Islet precursor cell (in vitro differentiated cells): ENCODE measurements at regions not wholly inside any gene's neighbourhood (a gene's known extent, or its start where the extent isn't known, plus 50 kb on each side); places are given as distances from the start of the nearest gene placed in this dataset.
"Not testable (repeated sequence)": the region's sequence is repeated elsewhere in the genome, so short reads cannot be mapped to it uniquely, and the experiment has no call there.

Experiments
- DNase-seq: peaks from one replicate; pipeline ENCODE4 v3.0.0-alpha.2; 2018

DNA sequence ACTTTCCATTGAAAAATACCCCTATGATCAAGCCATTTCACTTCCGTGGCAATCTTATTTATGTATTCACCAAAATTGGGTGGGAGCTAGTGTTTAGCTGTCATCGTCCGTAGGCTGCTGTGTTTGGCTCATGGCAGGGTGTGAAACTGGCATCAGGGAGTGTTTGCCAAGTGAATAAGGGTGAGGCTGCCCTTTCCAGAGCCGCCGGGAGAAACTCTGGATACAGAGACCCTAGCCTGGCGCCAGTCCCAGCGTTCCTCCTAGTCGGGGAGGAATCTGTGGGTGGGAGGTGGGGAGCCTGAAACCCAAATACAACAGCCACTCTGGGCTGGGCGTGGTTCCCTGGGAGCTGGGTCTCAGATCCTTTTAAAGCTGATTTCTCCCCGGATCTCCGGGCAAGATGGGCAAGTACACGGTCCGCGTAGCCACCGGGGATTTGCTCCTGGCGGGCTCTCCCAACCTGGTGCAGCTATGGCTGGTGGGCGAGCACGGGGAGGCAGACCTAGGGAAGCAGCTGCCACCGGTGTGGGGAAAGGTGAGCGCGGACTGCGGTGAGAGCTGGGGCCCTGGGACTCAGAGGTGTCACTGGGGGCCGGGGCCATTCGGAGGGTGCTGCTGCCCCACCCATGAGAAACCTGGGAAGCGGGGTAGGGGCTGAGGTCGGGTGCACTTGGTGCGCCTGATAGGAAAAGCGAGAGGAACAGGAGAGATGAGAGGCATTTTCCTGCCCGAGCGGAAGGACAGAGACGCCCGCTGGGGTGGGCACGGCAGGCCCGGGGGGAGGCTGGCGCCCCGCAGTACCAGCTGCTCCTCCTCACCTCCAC lies 62.1 kb upstream of the TEKT1 start:
- no peak for DNase-seq

DNA sequence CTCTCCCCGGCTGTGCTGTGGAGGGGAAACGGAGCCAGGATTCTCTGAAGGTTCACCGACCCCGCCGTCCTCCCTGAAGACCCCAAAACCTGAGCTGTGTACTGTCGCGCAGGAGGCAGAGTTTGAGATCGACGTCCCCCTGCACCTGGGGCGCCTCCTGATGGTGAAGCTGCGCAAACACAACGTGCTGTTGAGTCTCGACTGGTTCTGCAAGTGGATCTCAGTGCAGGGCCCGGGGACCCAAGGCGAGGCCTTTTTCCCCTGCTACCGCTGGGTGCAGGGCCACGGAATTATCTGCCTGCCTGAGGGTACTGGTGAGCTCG lies 62.6 kb upstream of the TEKT1 start:
- DNase-seq: peak; percentile 74

DNA sequence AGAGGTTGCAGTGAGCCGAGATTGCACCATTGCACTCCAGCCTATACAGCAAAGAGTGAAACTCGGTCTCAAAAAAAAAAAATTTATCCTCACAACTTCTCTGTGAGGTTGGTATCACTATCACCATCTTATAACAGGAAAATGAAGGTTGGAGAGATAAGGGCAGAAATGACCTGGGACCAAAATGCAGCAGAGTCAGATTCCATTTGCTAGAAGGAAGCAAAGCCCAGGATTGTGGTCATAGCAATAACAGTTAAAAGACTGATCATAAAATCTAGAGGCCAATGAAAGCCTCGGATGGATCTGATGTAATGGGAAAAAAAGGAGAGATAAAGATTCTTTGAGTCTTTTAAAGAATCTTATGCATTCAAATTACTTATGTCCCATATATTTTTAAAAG lies 69.6 kb upstream of the TEKT1 start:
- no peak for DNase-seq

DNA sequence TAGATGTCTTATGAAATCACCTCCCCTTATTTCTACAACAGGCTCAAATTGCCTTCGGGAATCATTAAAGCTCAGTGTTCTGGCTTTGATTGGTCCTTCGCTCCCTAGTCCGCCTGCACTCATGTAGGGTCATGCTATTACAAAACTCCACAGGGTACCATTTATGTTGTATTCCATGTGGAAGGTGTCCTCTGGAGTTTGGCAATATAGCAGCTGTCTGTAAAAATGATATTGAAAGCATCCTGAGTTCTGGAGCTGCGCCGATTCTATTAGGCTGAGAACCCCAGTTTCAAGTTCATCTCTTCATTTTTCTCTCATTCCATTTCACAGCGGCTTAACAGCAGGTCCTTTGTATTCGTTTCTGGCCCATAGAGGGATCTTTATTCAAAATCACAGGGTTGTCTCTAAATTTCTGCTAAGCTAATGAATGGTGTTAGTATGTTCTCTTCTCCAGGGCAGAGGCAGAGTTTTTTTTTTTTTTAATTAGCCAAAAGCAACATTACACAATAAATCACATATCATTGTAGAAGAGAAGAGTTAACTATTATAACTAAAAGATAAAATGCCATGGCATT lies 71.9 kb upstream of the TEKT1 start:
- DNase-seq: no peak

DNA sequence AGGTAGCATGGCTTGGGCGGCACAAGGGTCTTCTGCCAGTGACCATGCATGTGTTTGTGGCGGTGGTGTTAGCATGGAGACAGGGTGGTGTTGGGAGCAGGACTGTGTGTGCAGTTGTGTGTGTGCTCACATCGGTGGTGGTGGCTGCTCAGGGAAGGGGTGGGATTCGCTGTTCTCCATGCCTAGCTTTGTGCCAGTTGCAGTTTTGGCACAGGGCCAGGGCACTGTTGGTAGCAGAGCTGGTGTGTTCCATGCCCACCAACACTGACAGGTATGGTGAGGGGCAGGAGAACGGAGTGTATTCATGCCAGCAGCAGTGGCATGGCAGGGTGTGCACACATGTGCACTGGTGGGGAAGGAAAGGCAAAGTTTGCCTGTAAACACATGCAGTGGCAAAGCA lies 77.3 kb upstream of the TEKT1 start:
- no peak for DNase-seq

DNA sequence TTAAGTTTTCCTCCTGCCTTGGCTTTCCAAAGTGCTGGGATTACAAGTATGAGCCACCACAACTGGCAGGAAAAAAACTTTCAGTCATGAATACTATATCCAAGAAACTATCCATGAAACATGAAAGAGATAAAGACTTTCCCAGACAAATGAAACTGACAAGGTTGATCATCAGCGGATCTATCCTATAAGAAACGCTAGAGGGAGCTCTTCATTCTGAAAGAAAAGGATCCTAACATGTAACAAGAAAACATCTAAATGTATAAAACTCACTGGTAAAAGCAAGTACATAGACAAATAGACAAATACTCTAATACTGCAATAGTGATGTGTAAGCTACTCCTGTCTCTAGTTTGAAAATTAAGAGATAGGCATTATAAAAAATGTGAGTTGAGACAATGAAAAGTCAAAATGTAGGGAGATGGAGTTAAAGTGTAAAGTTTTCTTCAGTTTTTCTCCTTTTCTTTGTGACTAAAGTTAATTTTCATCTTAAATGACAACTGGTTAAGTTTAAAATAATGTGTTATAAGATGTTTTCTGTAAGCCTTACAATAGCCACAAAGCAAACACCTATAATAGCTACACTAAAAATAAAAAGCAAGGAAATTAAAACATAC lies 79.6 kb upstream of the TEKT1 start:
- DNase-seq: no peak

DNA sequence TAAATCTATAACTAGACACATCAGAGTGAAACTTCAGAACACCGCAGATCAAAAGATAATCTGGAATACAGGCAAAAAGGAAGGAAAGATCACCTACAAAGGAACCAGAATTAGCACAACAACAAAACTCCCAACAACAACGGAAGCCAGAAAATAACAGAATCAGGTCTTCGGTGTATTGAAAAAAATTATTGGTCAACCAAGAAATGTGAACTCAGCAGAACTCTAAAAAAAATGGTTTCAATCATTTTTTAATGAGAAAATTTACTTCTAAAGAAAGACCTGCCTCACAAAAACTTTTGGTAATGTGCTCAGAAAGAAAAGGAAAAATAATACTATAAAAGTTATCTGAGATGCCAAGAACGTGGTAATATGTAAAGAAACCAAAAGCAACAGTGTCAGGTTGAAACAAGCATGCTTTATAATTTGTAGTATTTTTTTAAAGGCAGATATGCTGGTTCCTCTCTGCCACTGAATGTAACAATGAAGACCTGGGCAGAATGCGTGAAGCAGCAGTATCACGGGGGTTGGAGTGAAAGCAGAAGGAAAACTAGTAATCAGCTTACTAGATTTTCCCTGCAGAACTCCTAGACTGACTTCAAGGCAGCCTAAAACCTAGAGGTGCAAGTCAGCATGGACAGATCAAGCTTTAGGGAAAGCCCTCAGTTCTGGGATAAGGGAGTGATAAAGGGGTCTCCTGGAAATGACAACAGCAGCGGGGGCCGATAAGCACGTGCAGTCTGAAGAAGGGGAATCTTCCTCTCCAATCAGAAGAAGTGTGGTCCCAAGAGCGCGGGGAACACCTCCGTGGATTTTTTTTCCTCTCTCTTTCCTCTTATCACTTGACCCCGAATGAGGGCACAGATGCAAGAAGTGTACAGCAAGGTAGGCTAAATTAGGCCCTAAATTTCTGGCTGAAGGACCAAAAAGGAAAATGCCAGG lies 80.9 kb upstream of the TEKT1 start:
- DNase-seq: peak; percentile 29

DNA sequence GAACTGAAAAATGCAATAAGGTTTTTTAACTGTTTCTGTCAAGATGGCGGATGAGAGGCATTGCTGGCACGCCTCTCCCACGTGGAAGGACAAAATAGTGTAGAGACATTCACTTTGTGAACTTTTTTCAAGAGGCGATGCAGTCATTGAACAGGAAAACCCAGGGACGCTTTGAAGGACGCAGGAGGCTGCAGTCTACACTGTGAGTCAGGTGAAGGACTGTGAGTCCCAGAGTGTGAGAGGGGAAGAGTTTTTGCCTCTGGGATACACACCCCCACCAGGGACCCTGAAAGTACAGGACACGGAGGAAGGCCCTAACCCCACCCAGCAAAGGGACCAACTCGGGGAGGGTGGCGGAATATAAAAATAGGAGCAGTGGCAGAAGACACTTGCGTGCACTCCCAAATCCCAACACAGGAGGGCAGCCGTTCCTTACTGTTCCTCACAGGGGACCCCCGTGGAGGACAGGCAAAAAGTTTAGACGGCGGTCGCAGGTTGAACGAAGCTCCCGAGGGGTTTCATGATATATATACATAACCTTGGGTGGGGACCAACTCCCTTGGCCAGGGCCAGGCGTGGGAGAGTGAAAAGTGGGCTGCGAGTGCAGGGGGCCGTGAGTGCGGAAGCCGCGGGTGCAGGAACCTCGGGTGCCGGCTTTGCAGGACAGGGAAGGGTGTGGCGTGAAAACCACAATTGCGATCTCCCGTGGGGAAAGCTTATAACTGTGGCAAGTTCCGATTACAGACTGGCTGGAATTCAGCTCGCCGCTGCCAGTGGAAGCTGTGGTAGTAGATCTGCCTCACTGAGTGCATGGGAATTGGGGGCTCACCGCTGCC lies 82.0 kb upstream of the ALOX12 start:
- DNase-seq: peak; percentile 58

DNA sequence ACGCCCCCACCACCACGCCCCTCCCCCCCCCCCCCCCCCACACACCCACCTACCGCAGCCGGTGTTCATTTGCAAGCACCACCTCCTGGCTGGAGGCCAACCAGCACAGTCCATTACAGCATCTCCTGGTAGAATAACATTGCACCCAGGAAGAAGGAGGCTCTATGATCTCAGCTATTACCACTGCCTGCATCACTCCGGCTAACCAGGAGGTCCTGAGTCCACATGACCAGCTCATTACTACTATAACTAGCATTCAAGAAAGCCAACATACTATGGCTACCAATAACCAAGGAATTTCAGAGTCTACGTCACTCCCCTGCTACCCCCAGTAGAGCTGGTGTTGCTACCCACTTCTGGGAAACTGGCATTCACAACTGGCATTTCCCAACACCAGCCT lies 81.1 kb upstream of the ALOX12 start:
- peak; percentile 28 for DNase-seq

DNA sequence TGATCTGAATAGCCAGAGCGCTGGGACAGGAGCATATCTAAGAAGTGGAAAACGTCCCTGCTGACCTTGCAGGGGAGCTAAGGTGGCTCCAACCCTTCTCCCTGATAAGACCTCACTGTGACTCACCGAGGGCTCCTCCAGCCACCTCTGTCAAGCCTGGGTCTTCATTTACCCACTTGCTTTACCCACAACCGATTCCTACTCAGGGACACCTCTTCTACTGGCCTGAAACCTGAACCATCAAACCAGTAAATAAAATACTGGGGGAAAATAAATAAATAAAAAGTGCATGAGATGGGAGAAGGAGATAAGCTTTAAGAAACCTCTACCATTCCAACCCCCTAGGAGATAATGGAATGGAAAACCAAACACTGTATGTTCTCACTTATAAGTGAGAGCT lies 80.2 kb upstream of the ALOX12 start:
- peak; percentile 27 for DNase-seq

DNA sequence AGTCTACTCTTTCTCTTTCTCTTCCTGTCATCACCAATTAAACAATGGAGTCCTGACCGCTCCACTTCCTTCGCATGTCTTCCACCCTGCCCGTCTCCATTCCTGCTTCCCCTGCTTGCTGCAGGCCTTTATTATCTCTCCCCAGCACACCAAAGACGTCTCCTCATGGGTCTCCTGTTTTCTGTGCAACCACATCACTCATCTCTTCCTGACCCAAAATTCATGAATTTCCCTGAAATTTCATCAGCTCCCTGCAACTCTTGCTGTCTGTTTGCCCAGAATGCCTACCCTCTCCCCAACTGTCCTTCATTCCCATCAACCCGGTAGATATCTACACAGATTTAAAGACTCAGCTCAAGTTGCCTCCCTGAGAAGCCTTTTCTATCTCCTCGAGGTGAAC lies 76.7 kb upstream of the ALOX12 start:
- DNase-seq: peak; percentile 34

DNA sequence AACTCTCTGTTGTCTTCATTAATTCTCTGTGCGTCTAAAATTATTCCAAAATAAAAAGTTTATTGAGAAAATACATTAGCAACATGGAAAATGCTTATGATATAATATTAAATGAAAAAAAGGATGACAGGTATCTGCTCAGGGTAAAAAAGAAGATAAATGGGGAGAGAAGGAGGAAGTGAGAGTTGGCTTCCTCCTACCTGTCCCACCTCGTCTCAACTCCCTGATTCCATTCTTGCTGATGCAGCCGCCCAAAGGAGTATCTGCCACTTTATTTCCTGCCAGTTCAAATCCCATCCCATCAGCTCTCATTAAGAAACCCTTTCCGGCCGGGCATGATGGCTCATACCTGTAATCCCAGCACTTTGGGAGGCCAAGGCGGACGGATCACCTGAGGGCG lies 72.5 kb upstream of the ALOX12 start:
- peak; percentile 41 for DNase-seq

DNA sequence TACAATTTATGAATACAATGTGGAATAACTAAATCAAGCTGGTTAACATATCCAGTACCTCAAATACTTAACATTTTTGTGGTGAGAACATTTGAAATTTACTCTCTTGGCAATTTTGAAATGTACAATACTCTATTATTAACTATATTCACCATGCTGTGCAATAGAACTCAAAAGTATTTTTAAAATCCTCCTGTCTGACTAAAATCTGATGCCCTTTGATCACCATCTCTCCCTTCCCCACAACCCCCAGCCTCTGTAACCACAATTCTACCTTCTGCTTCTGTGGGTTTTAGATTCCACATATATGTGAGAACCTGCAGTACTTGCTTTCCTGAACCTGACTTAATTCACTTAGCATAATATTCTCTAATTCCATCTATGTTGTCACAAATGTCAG lies 71.6 kb upstream of the ALOX12 start:
- DNase-seq: no peak

DNA sequence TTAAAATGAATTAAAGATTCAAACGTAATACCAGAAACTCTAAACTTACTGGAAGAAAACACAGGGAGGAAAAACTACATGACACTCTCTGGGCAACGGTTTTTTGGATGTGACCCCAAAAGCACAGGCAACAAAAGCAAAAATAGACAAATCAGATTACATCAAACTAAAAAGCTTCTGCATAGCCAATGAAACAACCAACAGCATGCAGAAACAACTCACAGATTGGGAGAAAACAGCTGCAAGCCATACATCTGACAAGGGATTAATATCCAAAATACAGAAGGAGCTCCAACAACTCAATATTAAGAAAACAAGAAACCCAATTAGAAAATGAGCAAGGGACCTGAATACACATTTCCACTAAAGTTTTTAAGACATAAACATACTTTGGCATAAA lies 69.2 kb upstream of the ALOX12 start:
- no peak for DNase-seq

DNA sequence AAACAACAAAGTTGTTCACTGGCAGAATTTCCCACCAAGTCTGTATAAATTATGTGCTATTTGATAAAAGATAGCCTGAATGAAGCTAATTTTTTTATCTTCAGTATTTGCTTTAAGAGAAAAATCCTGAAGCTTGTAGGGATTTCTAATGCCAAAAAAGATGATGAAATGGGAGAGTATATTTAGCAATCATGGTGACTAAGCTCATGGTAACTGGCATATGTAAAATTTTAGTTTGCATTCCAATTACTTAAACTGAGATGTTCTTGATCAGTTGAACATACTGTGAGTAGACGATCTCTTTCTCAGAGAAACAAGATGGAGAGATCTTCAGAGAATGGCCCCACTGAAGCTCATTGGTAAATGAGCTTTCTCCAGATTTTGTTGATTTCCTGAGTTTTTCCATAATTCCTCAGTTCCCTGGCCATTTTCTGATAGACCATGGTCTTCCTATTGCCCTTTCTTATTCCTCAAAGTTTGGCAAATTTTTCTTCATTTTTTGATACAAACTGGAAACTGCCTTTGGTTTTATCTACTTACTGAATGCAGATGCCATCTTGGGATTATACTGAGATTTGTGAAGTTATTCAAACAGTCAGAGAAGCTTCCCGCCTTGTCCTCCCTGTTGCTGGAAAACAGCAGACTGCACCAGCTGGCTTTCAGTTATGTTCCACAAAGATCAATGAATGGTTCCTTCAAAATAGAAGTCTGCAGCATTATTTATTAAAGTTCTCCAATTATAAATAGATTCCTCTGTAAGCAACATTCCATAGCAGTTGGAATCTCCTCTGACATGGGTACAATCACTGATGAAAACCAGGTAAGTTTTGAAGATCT lies 68.3 kb upstream of the ALOX12 start:
- DNase-seq: no peak

DNA sequence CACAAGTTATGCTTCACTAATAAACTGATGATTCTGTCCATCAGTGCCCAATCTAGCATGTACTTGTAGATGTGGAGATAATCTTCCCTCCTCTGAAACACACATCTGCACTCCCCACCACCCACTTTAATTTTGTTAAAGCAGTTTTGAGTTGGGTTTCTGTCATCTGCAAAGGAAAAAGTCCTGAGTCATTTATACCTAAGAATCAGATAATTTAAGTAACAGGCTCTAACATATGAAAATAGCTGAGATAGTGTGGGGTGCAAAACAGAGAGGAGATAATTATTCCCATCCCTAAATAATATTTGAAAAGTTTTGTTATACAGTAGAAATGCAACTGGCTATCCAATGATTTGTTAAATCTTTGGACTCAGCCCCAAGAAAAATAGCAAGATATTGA lies 67.7 kb upstream of the ALOX12 start:
- DNase-seq: no peak

DNA sequence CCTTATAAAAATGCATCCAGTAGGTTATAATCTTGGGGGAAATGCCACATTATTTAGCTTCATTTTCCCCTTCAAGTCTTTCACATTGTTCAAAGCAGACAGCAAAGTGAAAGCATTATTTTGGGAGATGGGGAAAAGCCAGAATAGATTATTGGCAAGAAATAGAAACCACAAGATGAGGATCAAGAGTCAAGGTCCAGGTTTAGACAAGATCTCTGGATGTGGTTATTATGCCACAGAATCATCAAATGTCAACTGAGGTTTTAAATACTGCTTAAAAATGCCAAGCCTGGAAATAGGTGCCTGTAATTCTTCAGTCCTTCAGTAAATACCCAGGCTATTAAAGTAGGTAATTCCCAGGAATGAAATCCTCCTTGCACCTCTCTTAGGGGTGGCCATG lies 65.1 kb upstream of the ALOX12 start:
- DNase-seq: no peak

DNA sequence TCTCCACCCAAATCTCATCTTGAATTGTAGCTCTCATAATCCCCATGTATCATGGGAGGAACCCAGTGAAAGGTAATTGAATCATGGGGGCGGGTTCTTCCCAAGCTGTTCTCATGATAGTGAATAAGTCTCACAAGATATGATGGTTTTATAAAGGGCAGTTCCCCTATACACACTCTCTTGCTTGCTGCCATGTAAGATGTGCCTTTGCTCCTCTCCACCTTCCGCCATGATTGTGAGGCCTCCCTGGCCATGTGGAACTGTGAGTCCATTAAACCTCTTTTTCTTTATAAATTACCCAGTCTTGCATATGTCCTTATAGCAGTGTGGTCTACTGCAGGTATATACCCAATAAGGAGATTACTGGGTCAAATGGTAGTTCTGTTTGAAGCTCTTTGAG lies 61.3 kb upstream of the ALOX12 start:
- not testable (repeated sequence) for DNase-seq

DNA sequence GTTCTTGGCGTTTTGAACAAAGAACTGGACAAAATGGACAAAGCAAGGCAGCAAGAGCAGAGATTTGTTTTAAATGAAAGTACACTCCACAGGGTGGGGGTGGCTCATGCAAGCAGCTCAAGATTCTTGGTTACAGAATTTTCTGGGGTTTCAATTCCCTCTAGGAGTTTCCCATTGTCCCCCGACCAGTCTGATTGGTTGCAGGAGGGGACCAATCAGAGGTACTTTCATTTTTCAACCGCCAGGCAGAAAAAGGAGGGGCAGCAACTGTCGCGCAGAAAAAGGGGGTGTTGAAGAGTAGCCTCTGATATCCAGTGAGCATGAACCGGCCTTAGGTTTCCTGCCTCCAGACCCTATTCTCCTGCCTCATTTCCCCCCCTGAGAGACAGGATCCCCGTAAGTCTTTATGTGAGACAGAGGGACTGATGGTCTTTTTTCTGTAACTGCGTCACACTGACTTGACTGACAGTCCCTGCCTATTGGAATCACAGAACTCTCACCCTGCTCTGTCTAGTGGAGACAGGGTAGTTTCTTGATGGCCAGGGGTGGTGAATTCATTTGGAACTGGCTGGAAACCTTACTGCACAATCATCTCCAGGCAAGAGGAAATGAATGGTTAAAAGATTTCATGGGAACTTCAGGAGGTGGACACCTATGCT lies 59.4 kb upstream of the ALOX12 start:
- DNase-seq: no peak

DNA sequence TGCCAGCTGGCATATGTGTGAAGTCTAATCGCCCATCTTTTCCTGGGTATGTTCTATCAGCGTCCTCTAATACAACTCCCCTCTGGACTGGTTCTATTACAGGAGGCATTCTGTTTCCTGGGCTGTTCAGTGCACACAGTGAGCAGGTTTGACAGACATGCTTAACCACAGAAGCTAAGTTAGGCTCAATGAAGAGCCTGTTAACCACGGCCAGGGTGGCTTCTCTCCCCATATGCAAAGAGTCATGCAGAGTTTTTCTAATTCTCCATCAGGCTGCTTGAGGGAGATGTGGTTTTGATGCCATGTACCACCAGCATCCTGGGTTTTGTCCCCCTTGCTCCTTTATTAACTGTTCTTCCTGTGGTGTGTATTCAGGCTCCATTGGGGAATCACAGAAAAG lies 57.2 kb upstream of the ALOX12 start:
- no peak for DNase-seq

DNA sequence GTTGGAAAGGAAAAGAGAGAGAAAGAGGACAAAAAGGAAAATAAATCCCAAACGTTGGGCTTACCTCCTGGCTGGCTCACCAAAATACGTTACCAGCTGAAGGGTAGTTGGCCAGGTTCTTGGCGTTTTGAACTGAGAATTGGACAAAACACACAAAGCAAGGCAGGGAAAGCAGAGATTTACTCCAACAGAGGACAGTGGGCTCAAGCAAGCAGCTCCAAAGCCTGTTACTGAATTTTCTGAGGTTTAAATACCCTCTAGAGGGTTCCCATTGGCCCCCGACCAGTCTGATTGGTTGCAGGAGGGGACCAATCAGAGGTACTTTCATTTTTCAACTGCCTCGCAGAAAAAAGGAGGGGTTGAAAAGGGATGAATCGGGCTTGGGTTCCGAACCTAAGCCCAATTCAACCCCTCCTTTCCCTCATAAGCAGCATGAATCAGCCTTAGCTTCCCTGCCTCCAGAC lies 55.6 kb upstream of the ALOX12 start:
- no peak for DNase-seq
